ENCODE measurements at regions not wholly inside any gene's neighbourhood (a gene's known extent, or its start where the extent isn't known, plus 50 kb on each side); places are given as distances from the start of the nearest gene placed in this dataset.

- intact Hi-C loops (cut with micrococcal nuclease): no loop called here
- no peaks in the 10 kb centered on the region for H3K36me3 Mint-ChIP-seq (ENCODE audit: low read depth)
- H3K9me3 Mint-ChIP-seq: no peaks in the 10 kb centered on the region
- no peaks in the 10 kb centered on the region for H3K27me3 Mint-ChIP-seq (ENCODE audit: low read depth)
- no peak for DNase-seq (ENCODE audit: low spot score)
- no peaks in the 10 kb centered on the region for H3K4me1 Mint-ChIP-seq (ENCODE audit: low read depth)
- H3K27ac Mint-ChIP-seq: no peak overlapping the region
- H3K4me3 Mint-ChIP-seq (ENCODE audit: low read depth): no peak overlapping the region
These were observed 86.0 kb downstream of the PJA1 start for GRCh38 chrX:69079268-69079667.

GRCh38 chrX:69077895-69078455, 87.3 kb downstream of the PJA1 start:
- no peak overlapping the region for H3K27ac Mint-ChIP-seq
- H3K27me3 Mint-ChIP-seq (ENCODE audit: low read depth): no peaks in the 10 kb centered on the region
- H3K4me1 Mint-ChIP-seq (ENCODE audit: low read depth): no peaks in the 10 kb centered on the region
- H3K4me3 Mint-ChIP-seq (ENCODE audit: low read depth): no peak overlapping the region
- DNase-seq (ENCODE audit: low spot score): no peak
- no peaks in the 10 kb centered on the region for H3K9me3 Mint-ChIP-seq
- intact Hi-C loops (cut with micrococcal nuclease): no loop called here
- H3K36me3 Mint-ChIP-seq (ENCODE audit: low read depth): no peaks in the 10 kb centered on the region

- intact Hi-C loops (cut with micrococcal nuclease): no loop called here
- DNase-seq (ENCODE audit: low spot score): no peak
- H3K27ac Mint-ChIP-seq: no peak overlapping the region
- no peaks in the 10 kb centered on the region for H3K9me3 Mint-ChIP-seq
- no peaks in the 10 kb centered on the region for H3K36me3 Mint-ChIP-seq (ENCODE audit: low read depth)
- H3K4me3 Mint-ChIP-seq (ENCODE audit: low read depth): no peak overlapping the region
- H3K27me3 Mint-ChIP-seq (ENCODE audit: low read depth): no peaks in the 10 kb centered on the region
- no peaks in the 10 kb centered on the region for H3K4me1 Mint-ChIP-seq (ENCODE audit: low read depth)
These were observed 89.2 kb downstream of the PJA1 start for GRCh38 chrX:69076088-69076487.

GRCh38 chrX:69074726-69075125, 90.5 kb downstream of the PJA1 start:
- no peaks in the 10 kb centered on the region for H3K4me1 Mint-ChIP-seq (ENCODE audit: low read depth)
- no peak overlapping the region for H3K4me3 Mint-ChIP-seq (ENCODE audit: low read depth)
- intact Hi-C loops (cut with micrococcal nuclease): no loop called here
- H3K27me3 Mint-ChIP-seq (ENCODE audit: low read depth): no peaks in the 10 kb centered on the region
- no peaks in the 10 kb centered on the region for H3K9me3 Mint-ChIP-seq
- H3K27ac Mint-ChIP-seq: no peak overlapping the region
- DNase-seq (ENCODE audit: low spot score): no peak
- no peaks in the 10 kb centered on the region for H3K36me3 Mint-ChIP-seq (ENCODE audit: low read depth)

- H3K27me3 Mint-ChIP-seq (ENCODE audit: low read depth): no peaks in the 10 kb centered on the region
- H3K4me1 Mint-ChIP-seq (ENCODE audit: low read depth): no peaks in the 10 kb centered on the region
- no peak for DNase-seq (ENCODE audit: low spot score)
- no peaks in the 10 kb centered on the region for H3K36me3 Mint-ChIP-seq (ENCODE audit: low read depth)
- H3K4me3 Mint-ChIP-seq (ENCODE audit: low read depth): no peak overlapping the region
- H3K9me3 Mint-ChIP-seq: no peaks in the 10 kb centered on the region
- no peak overlapping the region for H3K27ac Mint-ChIP-seq
- intact Hi-C loops (cut with micrococcal nuclease): no loop called here
These were observed 91.5 kb downstream of the PJA1 start for GRCh38 chrX:69073721-69074120.

DNA sequence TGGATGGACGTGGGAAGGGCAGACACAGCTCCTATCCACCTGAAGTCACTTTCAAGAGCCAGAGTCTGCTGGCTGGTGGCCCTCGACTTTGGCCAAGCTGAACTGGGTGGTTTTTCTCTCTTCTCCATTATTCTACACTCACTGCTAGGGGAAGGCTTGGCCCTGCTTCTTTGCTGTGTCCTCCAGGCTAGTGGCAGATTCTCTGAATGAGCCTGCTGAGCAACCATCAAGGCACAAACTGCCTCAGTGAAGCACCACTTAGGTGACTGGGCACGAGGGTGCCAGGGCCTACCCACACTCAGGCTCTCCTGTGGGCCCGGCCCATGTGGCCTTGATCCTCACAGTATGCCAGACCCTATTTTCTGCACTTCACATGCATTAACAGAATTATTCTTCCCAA, 92.0 kb downstream of the PJA1 start:
- DNase-seq (ENCODE audit: low spot score): no peak
- Mint-ChIP-seq H3K36me3 (ENCODE audit: low read depth) (no peaks in the 10 kb centered on the region), H3K4me1 (ENCODE audit: low read depth) (no peaks in the 10 kb centered on the region), H3K4me3 (ENCODE audit: low read depth) (no peak overlapping the region), H3K27ac (no peak overlapping the region), H3K27me3 (ENCODE audit: low read depth) (no peaks in the 10 kb centered on the region), H3K9me3 (no peaks in the 10 kb centered on the region)
- intact Hi-C loops (cut with micrococcal nuclease): no loop called here

DNA sequence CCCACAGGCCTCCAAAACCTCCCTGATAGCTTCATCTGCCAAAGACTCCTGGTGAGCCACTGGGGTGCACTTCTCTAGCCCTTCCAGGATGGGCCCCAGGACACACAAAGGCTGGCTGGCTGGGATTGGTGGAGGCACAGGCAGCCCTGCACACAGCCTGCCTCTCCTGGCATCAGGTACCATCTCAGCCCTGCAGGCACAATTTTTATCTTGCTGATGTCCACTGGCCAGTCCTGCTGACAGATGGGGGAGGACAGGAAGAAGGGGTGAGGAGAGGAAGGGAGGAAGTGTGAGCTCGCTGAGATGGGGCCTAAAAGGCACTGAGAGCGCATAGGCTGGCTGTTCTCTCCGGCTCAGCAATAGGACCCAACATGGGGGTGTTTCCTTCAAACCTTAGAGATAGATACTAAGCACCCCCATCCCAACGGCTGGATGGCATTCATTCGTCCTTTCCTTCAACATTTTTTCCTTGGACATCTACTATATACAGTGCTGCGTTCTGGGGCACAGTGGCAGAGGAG, 92.7 kb downstream of the PJA1 start:
- Mint-ChIP-seq H3K9me3 (no peaks in the 10 kb centered on the region), H3K27me3 (ENCODE audit: low read depth) (no peaks in the 10 kb centered on the region), H3K36me3 (ENCODE audit: low read depth) (no peaks in the 10 kb centered on the region), H3K4me1 (ENCODE audit: low read depth) (no peaks in the 10 kb centered on the region), H3K27ac (no peak overlapping the region), H3K4me3 (ENCODE audit: low read depth) (no peak overlapping the region)
- intact Hi-C loops (cut with micrococcal nuclease): no loop called here
- no peak for DNase-seq (ENCODE audit: low spot score)

DNA sequence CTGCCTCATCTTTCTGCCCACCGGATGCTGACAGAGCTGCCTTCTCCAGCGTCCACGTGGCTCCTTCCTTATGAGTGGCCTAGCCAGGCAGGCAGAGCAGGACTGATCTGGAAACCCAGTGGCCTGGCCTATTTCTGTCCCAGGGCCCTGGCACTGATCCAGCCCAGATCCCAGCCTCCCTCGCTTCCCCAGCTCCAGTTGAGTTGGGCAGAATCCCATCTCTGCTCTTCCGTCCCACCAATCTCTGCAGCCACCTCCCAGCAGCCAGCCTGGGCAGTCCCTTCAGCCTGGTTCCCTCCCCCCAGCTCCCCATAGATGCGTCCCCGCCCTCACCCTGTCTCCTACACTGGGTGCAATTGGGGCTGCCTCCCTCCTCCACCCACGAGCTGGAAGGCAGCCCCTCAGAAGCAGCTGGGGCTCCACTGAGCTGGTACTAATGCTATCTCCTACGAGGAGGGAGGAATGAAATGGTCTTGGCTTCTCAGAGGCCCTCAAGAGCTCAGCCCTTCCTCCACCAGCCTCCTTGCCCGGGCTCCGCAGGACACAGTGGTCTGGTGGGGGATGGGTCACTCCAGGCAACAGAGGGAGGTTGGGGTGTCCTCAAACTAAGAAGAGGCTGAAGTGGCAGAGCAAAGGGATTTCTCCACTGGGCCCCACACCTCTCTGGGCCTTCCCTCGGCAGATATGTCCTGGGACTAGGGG, 94.2 kb downstream of the PJA1 start:
- intact Hi-C loops (cut with micrococcal nuclease): no loop called here
- Mint-ChIP-seq H3K9me3 (no peaks in the 10 kb centered on the region), H3K36me3 (ENCODE audit: low read depth) (no peaks in the 10 kb centered on the region), H3K27me3 (ENCODE audit: low read depth) (no peaks in the 10 kb centered on the region), H3K27ac (no peak overlapping the region), H3K4me1 (ENCODE audit: low read depth) (no peaks in the 10 kb centered on the region), H3K4me3 (ENCODE audit: low read depth) (no peak overlapping the region)
- no peak for DNase-seq (ENCODE audit: low spot score)

GRCh38 chrX:69069876-69070275, 95.4 kb downstream of the PJA1 start:
- Mint-ChIP-seq H3K27ac (no peak overlapping the region), H3K36me3 (ENCODE audit: low read depth) (no peaks in the 10 kb centered on the region), H3K4me1 (ENCODE audit: low read depth) (no peaks in the 10 kb centered on the region), H3K27me3 (ENCODE audit: low read depth) (no peaks in the 10 kb centered on the region), H3K9me3 (no peaks in the 10 kb centered on the region), H3K4me3 (ENCODE audit: low read depth) (no peak overlapping the region)
- no peak for DNase-seq (ENCODE audit: low spot score)
- intact Hi-C loops (cut with micrococcal nuclease): no loop called here

DNA sequence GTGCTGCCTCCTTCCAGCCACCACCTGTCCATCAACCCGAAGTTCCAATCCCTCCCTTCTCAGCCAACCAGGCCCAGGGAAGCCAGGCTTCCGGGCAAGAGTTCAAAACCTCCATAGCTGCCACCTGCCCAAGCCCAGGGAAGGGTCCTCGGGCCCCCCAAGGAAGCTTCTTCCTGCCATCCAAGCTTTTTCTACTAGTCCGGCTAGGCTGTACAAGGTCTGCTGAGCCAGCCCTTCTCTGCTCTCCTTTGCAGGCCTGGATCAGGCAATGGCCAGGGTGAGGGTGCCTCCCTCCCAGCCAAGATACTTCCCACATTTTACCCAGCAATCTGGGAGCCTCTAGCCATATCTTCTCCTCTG, 96.2 kb downstream of the PJA1 start:
- Mint-ChIP-seq H3K27me3 (ENCODE audit: low read depth) (no peaks in the 10 kb centered on the region), H3K27ac (no peak overlapping the region), H3K4me1 (ENCODE audit: low read depth) (no peaks in the 10 kb centered on the region)

GRCh38 chrX:69068301-69069085, 96.8 kb downstream of the PJA1 start:
- no peak overlapping the region for H3K4me3 Mint-ChIP-seq (ENCODE audit: low read depth)
- no peaks in the 10 kb centered on the region for H3K36me3 Mint-ChIP-seq (ENCODE audit: low read depth)
- no peak for DNase-seq (ENCODE audit: low spot score)
- no peak overlapping the region for H3K27ac Mint-ChIP-seq
- no peaks in the 10 kb centered on the region for H3K9me3 Mint-ChIP-seq
- no peaks in the 10 kb centered on the region for H3K27me3 Mint-ChIP-seq (ENCODE audit: low read depth)
- intact Hi-C loops (cut with micrococcal nuclease): no loop called here
- no peaks in the 10 kb centered on the region for H3K4me1 Mint-ChIP-seq (ENCODE audit: low read depth)

More for the DNA sequence above, 96.2 kb downstream of the PJA1 start:
- intact Hi-C loops (cut with micrococcal nuclease): no loop called here
- Mint-ChIP-seq H3K4me3 (ENCODE audit: low read depth) (no peak overlapping the region), H3K36me3 (ENCODE audit: low read depth) (no peaks in the 10 kb centered on the region), H3K9me3 (no peaks in the 10 kb centered on the region)
- DNase-seq (ENCODE audit: low spot score): no peak

- Mint-ChIP-seq H3K36me3 (ENCODE audit: low read depth) (no peaks in the 10 kb centered on the region), H3K4me1 (ENCODE audit: low read depth) (no peaks in the 10 kb centered on the region), H3K27ac (no peak overlapping the region), H3K9me3 (no peaks in the 10 kb centered on the region), H3K4me3 (ENCODE audit: low read depth) (no peak overlapping the region), H3K27me3 (ENCODE audit: low read depth) (no peaks in the 10 kb centered on the region)
- intact Hi-C loops (cut with micrococcal nuclease): no loop called here
- DNase-seq (ENCODE audit: low spot score): no peak
These were observed 97.4 kb downstream of the PJA1 start for GRCh38 chrX:69067841-69068240.

DNA sequence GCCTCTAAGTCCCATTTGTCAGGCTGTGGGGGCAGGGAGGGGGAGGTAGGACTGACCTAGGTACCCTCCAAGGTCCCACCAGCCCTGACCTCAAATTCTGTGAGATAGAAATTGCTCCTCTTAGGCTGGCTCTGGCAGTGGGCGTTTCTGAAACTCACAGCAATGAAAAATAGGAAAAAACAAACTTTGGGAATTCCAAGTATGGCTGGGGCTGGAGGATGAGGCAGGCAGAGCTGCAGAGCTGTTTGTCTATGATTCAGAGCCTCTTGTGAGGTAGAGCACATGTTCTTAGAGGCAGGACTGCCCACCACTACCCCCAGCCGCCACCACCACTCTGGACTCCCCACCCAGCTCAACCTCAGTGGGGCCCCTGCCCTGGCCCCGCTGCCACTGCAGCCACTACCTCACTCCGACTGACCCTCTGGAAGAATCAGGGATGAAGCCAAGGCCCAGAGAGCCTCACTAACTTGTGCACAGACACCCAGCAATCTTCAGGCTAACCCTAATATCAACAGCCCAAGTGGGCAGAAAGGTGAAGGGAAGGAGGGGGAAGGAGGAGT, 98.2 kb downstream of the PJA1 start:
- H3K4me1 Mint-ChIP-seq (ENCODE audit: low read depth): no peaks in the 10 kb centered on the region
- H3K27me3 Mint-ChIP-seq (ENCODE audit: low read depth): no peaks in the 10 kb centered on the region
- intact Hi-C loops (cut with micrococcal nuclease): no loop called here
- DNase-seq (ENCODE audit: low spot score): no peak
- H3K27ac Mint-ChIP-seq: no peak overlapping the region
- H3K4me3 Mint-ChIP-seq (ENCODE audit: low read depth): no peak overlapping the region
- H3K36me3 Mint-ChIP-seq (ENCODE audit: low read depth): no peaks in the 10 kb centered on the region
- H3K9me3 Mint-ChIP-seq: no peaks in the 10 kb centered on the region
